GM19463 (cell line): ENCODE measurements at regions not wholly inside any gene's neighbourhood (a gene's known extent, or its start where the extent isn't known, plus 50 kb on each side); places are given as distances from the start of the nearest gene placed in this dataset.

Source experiments
- ATAC-seq: cut with Tn5 transposase; IDR thresholded peaks from one replicate; pipeline ENCODE4 v1.9.1; 2021; ENCODE audit warnings: mild to moderate bottlenecking, moderate library complexity; ENCODE audit not compliant: unreplicated experiment

DNA sequence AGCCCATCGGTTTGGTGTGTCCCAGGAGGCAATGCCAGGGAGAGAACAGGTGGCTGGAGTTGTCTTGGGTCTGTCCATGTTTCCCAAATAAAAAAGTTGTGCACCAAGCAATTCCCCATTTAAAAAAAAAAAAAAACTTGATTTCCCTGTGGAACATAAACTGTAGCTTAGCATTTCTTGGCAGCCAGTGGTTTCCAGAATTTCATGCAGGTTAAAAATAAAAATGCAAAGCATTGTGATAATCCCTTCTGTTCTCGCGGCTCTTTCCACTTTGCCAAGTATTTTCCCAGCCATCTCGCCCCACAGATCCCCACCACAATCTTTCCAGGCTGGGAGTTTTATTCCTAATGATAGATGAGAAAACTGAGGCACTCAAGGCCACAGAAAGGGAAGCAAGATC lies 51.4 kb upstream of the MSX1 start:
- ATAC-seq: no peak

DNA sequence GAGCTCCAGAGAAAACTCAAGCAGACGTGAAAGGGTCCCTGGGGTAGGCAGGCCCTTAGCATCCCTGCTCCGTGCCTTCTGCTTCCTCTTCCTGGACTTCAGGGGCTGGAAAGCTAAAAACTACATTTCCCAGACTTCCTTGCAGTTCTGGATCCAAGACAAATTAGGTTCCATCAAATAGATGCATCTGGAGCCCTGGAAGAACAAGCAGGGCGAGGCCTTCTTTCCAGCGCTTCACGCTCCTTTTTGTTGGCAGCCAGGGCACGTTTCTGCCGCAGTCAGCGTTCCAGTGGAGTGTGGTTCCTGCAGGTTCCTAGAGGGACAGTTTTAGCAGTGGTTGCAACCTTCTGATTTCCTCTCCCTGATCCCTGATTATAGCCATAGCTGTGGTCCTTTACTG lies 53.6 kb upstream of the MSX1 start:
- ATAC-seq: no peak

- ATAC-seq: no peak
Observed at GRCh38 chr4:4803912-4804296, 55.6 kb upstream of the MSX1 start.

GRCh38 chr4:4803216-4803911 lies 56.1 kb upstream of the MSX1 start:
- no peak for ATAC-seq

- no peak for ATAC-seq
Observed at GRCh38 chr4:4800646-4801408, 58.6 kb upstream of the MSX1 start.

GRCh38 chr4:4794421-4794820 lies 65.0 kb upstream of the MSX1 start:
- no peak for ATAC-seq

GRCh38 chr4:4792466-4792865 lies 67.0 kb upstream of the MSX1 start:
- ATAC-seq: no peak

- no peak for ATAC-seq
Observed at GRCh38 chr4:4791299-4792111, 68.0 kb upstream of the MSX1 start.

GRCh38 chr4:4789462-4789861 lies 70.0 kb upstream of the MSX1 start:
- no peak for ATAC-seq

DNA sequence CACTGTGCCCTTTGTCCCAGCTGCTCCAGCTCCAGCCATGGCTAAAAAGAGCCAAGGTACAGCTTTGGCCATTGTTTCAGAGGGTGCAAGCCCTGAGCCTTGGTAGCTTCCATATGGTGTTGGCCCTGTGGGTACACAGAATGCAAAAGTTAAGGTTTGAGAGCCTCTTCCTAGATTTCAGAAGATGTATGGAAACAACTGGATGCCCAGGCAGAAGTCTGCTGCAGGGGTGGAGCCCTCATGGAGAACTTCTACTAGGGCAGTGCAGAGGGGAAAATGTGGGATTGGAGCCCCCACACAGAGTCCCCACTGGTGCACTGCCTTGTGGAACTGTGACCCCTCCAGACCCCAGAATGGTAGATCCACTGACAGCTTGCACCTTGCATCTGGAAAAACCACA lies 70.9 kb upstream of the MSX1 start:
- no peak for ATAC-seq

GRCh38 chr4:4787421-4787820 lies 72.0 kb upstream of the MSX1 start:
- no peak for ATAC-seq

DNA sequence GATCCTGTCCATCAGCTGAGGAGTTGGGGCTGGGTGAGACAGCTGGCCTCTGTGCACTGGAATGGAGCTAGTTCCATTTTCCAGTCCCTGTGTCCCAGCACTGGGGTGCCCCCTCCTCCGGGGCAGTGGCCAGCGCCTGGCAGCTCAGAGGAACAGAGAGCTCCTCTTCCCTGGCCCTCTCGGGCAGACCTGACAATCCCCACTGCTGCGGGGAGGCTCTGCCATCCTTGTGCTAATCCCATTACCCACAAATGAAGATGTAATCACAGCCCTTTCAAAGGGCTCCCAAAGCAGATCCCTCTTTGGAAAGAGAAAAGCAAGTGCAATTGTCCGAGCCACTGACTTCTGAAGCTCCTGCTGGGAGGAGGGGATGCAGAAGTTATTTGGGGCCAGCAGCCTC lies 75.1 kb upstream of the MSX1 start:
- ATAC-seq: no peak

DNA sequence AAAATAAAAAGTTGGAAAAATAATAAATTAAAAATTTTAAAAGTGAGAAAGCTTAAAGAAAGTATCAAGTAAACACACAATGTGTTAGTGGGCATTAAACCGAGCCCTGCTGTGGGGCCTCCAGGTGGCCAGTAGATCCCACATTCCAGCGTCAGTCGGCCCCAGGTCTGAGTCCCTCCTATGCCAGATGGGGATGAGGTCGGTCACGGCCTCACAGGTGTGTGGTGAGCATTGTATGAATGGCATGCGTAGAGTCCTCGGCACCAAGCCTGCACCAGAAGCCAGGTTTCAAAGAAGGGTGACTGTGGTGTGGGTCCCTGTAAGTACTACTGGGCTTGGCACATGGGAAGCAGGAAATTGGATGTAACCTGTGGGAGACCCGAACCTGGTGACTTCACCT lies 75.6 kb upstream of the MSX1 start:
- ATAC-seq: no peak

DNA sequence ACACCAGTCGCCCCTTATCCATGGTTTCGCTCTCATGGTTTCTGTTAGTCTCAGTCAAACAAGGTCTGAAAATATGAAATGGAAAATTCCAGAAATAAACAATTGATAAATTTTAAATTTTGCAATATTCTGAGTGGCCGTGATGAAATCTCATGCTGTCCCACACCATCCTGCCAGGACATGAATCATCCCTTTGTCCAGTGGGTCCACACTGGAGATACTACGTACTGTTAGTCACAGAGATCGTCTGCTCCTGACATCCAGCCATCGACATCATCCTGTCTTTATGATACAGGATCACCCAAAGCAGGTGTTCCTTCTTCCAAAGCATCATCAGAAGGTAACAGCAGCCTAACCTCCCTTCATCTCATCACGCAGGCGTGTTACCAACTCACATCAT lies 76.5 kb upstream of the MSX1 start:
- ATAC-seq: no peak

DNA sequence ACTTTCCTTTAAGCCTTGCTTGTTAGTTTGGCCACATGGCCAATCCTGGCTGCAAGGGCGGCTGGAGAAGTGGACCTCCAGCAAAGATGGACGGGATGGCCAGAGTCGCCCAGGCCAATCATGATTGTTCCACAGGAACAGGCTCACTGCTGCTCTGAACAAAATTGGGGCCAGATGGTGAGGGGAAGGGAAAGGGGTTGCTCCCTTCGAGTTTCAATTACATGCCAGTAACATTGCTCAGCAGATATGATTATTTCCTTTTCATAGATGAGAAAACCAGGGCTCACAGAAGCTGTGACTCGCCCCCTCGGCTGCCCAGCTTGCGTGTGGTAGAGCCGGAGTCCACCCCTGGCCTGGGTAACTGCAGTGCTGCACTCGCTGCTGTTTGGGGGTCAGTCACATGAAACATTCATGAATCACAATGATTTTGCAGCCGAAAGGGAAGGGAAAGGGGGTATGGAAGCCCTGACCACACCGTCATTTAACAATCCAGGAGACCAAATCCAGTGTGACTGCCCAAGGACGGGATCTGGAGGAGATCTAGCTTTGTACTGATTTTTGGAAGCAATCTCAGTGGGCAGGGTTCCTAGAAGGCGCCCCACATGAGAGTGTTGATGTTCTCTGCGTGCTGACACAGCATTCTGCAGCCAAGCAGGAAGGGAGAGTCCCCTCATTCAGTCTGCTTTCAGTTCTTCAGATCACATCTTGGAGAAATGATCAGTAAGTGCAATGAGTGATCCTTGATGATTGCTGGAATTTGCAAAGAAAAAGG lies 77.3 kb upstream of the MSX1 start:
- ATAC-seq: no peak

DNA sequence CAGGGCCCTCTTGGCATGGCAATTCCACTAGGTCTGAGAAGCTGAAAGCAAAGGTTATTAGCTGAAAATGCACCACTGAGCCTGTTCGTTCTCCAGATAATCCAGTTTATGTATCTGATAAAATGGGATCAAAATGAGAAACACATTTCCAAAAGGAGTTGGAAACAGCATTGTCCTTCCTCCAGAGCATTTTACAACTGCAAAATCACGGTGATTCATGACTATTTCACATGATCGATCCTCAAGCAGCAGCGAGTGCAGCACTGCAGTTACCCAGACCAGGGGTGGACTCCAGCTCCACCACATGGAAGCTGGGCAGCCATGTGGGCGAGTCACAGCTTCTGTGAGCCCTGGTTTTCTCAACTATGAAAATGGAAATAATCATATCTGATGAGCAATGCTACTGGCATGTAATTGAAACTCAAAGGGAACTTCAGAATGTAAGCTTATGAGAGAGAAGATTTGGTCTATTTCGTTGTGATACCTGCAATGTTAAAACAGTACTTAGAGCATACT lies 78.7 kb upstream of the MSX1 start:
- no peak for ATAC-seq

DNA sequence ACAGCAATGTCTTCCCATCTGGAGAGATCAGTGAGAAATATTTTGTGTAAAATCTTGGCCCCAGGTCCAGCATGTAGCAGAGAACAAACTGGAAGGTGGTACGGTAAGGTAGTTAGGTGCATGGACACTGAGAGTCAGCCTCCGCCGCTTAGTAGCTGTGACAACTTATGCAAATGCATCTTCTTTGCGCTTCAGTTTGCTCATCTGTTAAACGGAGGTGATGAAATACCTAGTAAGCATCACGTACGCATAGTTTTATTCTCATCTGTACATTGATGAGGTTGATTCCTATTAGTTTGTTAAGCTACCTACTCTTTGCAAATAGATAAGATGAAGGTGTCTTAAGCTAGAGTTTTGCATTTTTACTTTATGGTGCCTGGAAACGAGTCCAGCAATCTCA lies 80.0 kb upstream of the MSX1 start:
- no peak for ATAC-seq

- no peak for ATAC-seq
Observed at GRCh38 chr4:4779054-4779453, 80.4 kb upstream of the MSX1 start.

GRCh38 chr4:4778554-4778953 lies 80.9 kb upstream of the MSX1 start:
- no peak for ATAC-seq

DNA sequence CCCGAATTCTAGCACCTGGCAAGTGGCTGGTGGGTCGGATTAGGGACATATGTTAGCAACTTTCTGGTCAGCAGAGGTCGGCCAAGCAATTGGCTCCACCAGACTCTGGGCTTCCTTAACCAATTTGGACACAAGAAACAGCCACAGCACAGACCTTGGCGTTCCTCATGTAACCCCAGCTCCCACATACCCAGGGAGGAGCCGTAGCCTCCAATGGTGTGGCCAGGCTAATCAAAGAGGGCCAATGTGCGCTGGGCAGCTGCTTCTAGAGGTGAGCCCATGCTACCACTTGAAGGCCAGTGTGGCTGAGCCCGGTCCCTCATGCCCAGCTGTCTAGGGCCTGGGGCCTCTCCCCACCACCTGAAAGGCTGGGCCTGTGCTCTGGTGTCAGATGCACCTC lies 82.5 kb upstream of the MSX1 start:
- no peak for ATAC-seq

DNA sequence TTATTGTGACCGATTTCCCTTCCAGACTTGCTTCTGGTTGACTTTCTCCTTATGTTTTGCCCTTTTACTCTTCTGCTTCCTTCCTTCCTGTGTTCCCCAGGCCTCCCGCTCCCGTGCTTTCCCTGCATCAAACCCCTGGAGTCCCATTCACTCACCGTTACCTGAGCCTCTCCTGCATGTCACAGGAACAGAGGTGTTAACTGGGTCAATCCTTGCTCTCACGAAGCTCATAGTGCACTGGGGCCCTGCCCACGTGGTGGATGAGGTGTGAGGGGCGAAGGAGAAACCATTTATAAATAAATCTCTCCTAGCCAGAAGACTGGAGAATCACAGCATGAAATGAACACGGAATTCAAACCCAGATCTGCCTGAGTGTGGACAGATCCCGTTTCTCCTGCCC lies 83.1 kb upstream of the MSX1 start:
- ATAC-seq: no peak
